ENCODE measurements at regions not wholly inside any gene's neighbourhood (a gene's known extent, or its start where the extent isn't known, plus 50 kb on each side); places are given as distances from the start of the nearest gene placed in this dataset.

DNA sequence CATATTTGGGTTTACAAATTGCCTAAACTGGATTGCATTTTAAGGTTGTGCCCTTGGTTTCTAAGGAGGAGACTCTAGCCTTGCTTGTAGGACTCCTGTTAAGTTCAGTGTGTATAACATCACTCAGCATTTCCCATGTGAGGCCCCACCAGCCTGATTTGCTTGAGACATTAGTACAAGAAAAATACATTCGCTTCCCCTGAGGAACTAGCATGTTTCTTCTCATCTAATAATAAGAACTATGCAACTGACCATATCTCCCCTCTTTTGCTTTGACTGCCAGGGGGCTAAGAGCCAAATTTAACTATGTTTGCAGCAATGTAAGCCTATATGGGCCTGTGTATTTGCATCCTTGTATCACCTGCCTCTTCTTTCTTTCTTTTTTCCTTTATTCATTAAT is 737.9 kb downstream of the INHBA start:
- TF ChIP-seq ISL1 (CRISPR knock-in tag; IDR thresholded peaks at IDR 0.05) (no peak), PPARA (CRISPR knock-in tag; IDR thresholded peaks at IDR 0.05; ENCODE audit: borderline replicate concordance) (no peak), TOX (CRISPR knock-in tag; IDR thresholded peaks at IDR 0.05; ENCODE audit: borderline replicate concordance) (no peak), ZFP3 (CRISPR knock-in tag; IDR thresholded peaks at IDR 0.05) (no peak), OSR1 (CRISPR knock-in tag; IDR thresholded peaks at IDR 0.05) (no peak), BACH2 (CRISPR knock-in tag; IDR thresholded peaks at IDR 0.05; ENCODE audit: borderline replicate concordance) (no peak), TCF4 (CRISPR knock-in tag; IDR thresholded peaks at IDR 0.05; ENCODE audit: borderline replicate concordance) (no peak), GLIS3 (CRISPR knock-in tag; IDR thresholded peaks at IDR 0.05) (no peak), CSDC2 (CRISPR knock-in tag; IDR thresholded peaks at IDR 0.05) (no peak), RARB (CRISPR knock-in tag; IDR thresholded peaks at IDR 0.05) (no peak)
- TF ChIP-seq, protein P1, sequence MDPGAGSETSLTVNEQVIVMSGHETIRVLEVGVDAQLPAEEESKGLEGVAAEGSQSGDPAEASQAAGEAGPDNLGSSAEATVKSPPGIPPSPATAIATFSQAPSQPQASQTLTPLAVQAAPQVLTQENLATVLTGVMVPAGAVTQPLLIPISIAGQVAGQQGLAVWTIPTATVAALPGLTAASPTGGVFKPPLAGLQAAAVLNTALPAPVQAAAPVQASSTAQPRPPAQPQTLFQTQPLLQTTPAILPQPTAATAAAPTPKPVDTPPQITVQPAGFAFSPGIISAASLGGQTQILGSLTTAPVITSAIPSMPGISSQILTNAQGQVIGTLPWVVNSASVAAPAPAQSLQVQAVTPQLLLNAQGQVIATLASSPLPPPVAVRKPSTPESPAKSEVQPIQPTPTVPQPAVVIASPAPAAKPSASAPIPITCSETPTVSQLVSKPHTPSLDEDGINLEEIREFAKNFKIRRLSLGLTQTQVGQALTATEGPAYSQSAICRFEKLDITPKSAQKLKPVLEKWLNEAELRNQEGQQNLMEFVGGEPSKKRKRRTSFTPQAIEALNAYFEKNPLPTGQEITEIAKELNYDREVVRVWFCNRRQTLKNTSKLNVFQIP (CRISPR knock-in tag; IDR thresholded peaks at IDR 0.05; ENCODE audit: borderline replicate concordance, low read depth) = no peak
- ATAC-seq = no peak

DNA sequence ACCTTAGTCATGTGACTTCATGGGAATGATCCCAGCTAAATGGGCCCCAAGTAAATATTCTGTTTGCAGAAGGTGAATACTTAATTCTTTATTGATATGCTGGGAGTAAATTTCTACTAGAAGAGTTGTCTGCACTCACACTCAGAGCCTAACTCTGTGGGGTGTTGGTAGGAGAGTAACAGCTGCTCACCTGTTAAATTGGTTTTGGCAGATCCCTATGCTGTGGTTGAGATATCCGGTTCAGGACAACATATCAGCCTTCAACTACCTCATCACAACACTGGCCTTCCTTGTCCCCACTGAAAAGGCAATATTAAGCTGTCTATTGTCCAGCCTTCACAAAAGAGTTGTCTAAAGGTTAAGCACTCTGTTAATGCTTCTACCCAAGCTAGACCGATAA is 738.3 kb downstream of the INHBA start:
- TF ChIP-seq TCF4 (CRISPR knock-in tag; IDR thresholded peaks at IDR 0.05; ENCODE audit: borderline replicate concordance) (no peak), ARNTL (CRISPR knock-in tag; IDR thresholded peaks at IDR 0.05; ENCODE audit: borderline replicate concordance, low read depth) (no peak), ESRRG (CRISPR knock-in tag; IDR thresholded peaks at IDR 0.05) (no peak), PPARA (CRISPR knock-in tag; IDR thresholded peaks at IDR 0.05; ENCODE audit: borderline replicate concordance) (no peak), GLIS3 (CRISPR knock-in tag; IDR thresholded peaks at IDR 0.05) (no peak), RARB (CRISPR knock-in tag; IDR thresholded peaks at IDR 0.05) (no peak), ZNF8 (CRISPR knock-in tag; IDR thresholded peaks at IDR 0.05) (no peak), TSHZ2 (CRISPR knock-in tag; IDR thresholded peaks at IDR 0.05) (no peak), ZNF565 (CRISPR knock-in tag; conservative IDR thresholded peaks at IDR 0.05; ENCODE audit: low read depth) (no peak), ISL1 (CRISPR knock-in tag; IDR thresholded peaks at IDR 0.05) (no peak), SNAI2 (CRISPR knock-in tag; IDR thresholded peaks at IDR 0.05) (no peak), CSDC2 (CRISPR knock-in tag; IDR thresholded peaks at IDR 0.05) (no peak), ZNF70 (CRISPR knock-in tag; IDR thresholded peaks at IDR 0.05) (no peak)
- TF ChIP-seq, protein P2, sequence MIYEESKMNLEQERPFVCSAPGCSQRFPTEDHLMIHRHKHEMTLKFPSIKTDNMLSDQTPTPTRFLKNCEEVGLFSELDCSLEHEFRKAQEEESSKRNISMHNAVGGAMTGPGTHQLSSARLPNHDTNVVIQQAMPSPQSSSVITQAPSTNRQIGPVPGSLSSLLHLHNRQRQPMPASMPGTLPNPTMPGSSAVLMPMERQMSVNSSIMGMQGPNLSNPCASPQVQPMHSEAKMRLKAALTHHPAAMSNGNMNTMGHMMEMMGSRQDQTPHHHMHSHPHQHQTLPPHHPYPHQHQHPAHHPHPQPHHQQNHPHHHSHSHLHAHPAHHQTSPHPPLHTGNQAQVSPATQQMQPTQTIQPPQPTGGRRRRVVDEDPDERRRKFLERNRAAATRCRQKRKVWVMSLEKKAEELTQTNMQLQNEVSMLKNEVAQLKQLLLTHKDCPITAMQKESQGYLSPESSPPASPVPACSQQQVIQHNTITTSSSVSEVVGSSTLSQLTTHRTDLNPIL (CRISPR knock-in tag; IDR thresholded peaks at IDR 0.05; ENCODE audit: low read depth) = no peak
- TF ChIP-seq, protein P3, sequence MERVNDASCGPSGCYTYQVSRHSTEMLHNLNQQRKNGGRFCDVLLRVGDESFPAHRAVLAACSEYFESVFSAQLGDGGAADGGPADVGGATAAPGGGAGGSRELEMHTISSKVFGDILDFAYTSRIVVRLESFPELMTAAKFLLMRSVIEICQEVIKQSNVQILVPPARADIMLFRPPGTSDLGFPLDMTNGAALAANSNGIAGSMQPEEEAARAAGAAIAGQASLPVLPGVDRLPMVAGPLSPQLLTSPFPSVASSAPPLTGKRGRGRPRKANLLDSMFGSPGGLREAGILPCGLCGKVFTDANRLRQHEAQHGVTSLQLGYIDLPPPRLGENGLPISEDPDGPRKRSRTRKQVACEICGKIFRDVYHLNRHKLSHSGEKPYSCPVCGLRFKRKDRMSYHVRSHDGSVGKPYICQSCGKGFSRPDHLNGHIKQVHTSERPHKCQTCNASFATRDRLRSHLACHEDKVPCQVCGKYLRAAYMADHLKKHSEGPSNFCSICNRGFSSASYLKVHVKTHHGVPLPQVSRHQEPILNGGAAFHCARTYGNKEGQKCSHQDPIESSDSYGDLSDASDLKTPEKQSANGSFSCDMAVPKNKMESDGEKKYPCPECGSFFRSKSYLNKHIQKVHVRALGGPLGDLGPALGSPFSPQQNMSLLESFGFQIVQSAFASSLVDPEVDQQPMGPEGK (CRISPR knock-in tag; IDR thresholded peaks at IDR 0.05; ENCODE audit: borderline replicate concordance) = no peak
- TF ChIP-seq, protein P4, sequence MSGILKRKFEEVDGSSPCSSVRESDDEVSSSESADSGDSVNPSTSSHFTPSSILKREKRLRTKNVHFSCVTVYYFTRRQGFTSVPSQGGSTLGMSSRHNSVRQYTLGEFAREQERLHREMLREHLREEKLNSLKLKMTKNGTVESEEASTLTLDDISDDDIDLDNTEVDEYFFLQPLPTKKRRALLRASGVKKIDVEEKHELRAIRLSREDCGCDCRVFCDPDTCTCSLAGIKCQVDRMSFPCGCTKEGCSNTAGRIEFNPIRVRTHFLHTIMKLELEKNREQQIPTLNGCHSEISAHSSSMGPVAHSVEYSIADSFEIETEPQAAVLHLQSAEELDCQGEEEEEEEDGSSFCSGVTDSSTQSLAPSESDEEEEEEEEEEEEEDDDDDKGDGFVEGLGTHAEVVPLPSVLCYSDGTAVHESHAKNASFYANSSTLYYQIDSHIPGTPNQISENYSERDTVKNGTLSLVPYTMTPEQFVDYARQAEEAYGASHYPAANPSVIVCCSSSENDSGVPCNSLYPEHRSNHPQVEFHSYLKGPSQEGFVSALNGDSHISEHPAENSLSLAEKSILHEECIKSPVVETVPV (CRISPR knock-in tag; IDR thresholded peaks at IDR 0.05) = no peak
- ATAC-seq = no peak

GRCh38 chr7:40959955-40960354 is 742.9 kb downstream of the INHBA start:
- no peak for ATAC-seq
- TF ChIP-seq ARNTL (CRISPR knock-in tag; IDR thresholded peaks at IDR 0.05; ENCODE audit: borderline replicate concordance, low read depth) = no peak
- no peak for TF ChIP-seq RARB (CRISPR knock-in tag; IDR thresholded peaks at IDR 0.05)
- no peak for TF ChIP-seq ZNF565 (CRISPR knock-in tag; conservative IDR thresholded peaks at IDR 0.05; ENCODE audit: low read depth)
- no peak for TF ChIP-seq OSR1 (CRISPR knock-in tag; IDR thresholded peaks at IDR 0.05)
- TF ChIP-seq TSHZ2 (CRISPR knock-in tag; IDR thresholded peaks at IDR 0.05) = no peak
- no peak for TF ChIP-seq ESRRG (CRISPR knock-in tag; IDR thresholded peaks at IDR 0.05)
- TF ChIP-seq, protein P3 (CRISPR knock-in tag; IDR thresholded peaks at IDR 0.05; ENCODE audit: borderline replicate concordance) = no peak
- no peak for TF ChIP-seq TCF4 (CRISPR knock-in tag; IDR thresholded peaks at IDR 0.05; ENCODE audit: borderline replicate concordance)
- TF ChIP-seq ISL1 (CRISPR knock-in tag; IDR thresholded peaks at IDR 0.05) = no peak
- no peak for TF ChIP-seq CSDC2 (CRISPR knock-in tag; IDR thresholded peaks at IDR 0.05)

All from SK-N-SH treated with all-trans-retinoic acid at 6 μM for 48 hours (cell line).